HFFc6 (cell line): ENCODE measurements at regions not wholly inside any gene's neighbourhood (a gene's known extent, or its start where the extent isn't known, plus 50 kb on each side); places are given as distances from the start of the nearest gene placed in this dataset.

Experiments used
- DNase-seq: peaks from one replicate; pipeline ENCODE4 v3.0.0-alpha.2; 2018
- H3K27ac Mint-ChIP-seq: 2 replicates; pipeline ENCODE4 v1.8.0; 2020; ENCODE audit warnings: mild to moderate bottlenecking, mixed read lengths
- H3K27me3 Mint-ChIP-seq: 2 replicates; pipeline ENCODE4 v1.8.0; 2021; ENCODE audit warnings: mild to moderate bottlenecking, moderate library complexity, mixed read lengths; ENCODE audit not compliant: insufficient read depth
- H3K36me3 Mint-ChIP-seq: 2 replicates; pipeline ENCODE4 v1.8.0; 2021; ENCODE audit warnings: low read depth, mixed read lengths
- H3K4me1 Mint-ChIP-seq: 2 replicates; pipeline ENCODE4 v1.8.0; 2020; ENCODE audit warnings: low read depth, mixed read lengths
- H3K4me3 Mint-ChIP-seq: 2 replicates; pipeline ENCODE4 v1.8.0; 2020; ENCODE audit warnings: mild to moderate bottlenecking, moderate library complexity, mixed read lengths
- H3K9me3 Mint-ChIP-seq: 2 replicates; pipeline ENCODE4 v1.8.0; 2020; ENCODE audit warnings: mild to moderate bottlenecking, mixed read lengths
- TF ChIP-seq, protein P1 (sequence below): fragments of 200-600 bp; sonication (generic); IDR thresholded peaks from 2 replicates; pipeline ENCODE4 v1.5.0; 2021; ENCODE audit warnings: antibody characterized with exemption, mild to moderate bottlenecking

GRCh38 chr9:81052846-81053245 is 636.5 kb downstream of the TLE1 start:
- TF ChIP-seq, protein P1, sequence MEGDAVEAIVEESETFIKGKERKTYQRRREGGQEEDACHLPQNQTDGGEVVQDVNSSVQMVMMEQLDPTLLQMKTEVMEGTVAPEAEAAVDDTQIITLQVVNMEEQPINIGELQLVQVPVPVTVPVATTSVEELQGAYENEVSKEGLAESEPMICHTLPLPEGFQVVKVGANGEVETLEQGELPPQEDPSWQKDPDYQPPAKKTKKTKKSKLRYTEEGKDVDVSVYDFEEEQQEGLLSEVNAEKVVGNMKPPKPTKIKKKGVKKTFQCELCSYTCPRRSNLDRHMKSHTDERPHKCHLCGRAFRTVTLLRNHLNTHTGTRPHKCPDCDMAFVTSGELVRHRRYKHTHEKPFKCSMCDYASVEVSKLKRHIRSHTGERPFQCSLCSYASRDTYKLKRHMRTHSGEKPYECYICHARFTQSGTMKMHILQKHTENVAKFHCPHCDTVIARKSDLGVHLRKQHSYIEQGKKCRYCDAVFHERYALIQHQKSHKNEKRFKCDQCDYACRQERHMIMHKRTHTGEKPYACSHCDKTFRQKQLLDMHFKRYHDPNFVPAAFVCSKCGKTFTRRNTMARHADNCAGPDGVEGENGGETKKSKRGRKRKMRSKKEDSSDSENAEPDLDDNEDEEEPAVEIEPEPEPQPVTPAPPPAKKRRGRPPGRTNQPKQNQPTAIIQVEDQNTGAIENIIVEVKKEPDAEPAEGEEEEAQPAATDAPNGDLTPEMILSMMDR = no peak
- no peak overlapping the region for H3K4me3 Mint-ChIP-seq
- no peaks in the 10 kb centered on the region for H3K36me3 Mint-ChIP-seq
- no peaks in the 10 kb centered on the region for H3K4me1 Mint-ChIP-seq
- no peak for DNase-seq
- no peaks in the 10 kb centered on the region for H3K9me3 Mint-ChIP-seq
- no peaks in the 10 kb centered on the region for H3K27me3 Mint-ChIP-seq
- H3K27ac Mint-ChIP-seq = no peak overlapping the region

DNA sequence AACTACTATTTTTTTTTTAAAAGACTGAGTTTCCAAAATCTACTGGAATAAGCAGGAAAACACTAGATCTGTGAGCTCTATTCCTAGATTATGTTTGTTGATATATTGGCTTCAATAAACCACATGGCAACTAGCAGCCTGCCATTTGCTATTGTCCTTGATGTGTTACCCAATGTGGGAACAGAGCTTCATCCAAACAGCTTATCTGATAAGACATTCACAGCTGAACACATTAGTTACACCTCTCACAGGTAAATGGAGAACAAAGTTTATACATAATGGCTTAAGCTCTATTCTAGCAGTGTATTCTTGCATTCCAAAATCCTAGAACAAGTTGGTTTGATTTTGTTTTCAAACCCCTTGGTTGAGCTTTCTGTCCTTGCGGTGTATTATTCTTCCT is 642.1 kb downstream of the TLE1 start:
- DNase-seq = no peak
- H3K27me3 Mint-ChIP-seq = no peaks in the 10 kb centered on the region; the same call in none of the 2 replicates
- no peaks in the 10 kb centered on the region for H3K9me3 Mint-ChIP-seq
- TF ChIP-seq, protein P1 = no peak
- no peaks in the 10 kb centered on the region for H3K36me3 Mint-ChIP-seq
- H3K4me3 Mint-ChIP-seq = no peak overlapping the region
- no peak overlapping the region for H3K27ac Mint-ChIP-seq
- no peaks in the 10 kb centered on the region for H3K4me1 Mint-ChIP-seq

DNA sequence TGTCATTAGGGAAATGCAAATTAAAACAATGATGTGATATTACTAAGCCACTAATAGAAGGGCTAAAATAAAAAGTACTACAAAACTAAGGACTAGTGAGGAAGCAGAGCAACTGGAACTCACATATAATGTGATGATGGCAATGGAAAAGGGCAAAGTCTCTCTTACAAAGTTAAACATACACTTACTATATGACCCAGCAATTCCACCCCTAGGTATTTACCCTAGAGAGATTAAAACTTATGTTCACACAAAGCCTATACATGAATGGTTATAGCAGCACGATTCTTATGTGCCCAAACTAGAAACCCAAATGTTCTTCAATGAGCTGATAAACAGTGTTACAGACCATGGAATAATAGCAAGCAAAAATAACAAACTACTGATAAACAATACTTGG is 643.7 kb downstream of the TLE1 start:
- no peaks in the 10 kb centered on the region for H3K4me1 Mint-ChIP-seq
- TF ChIP-seq, protein P1 = no peak
- no peaks in the 10 kb centered on the region; the same call in none of the 2 replicates for H3K27me3 Mint-ChIP-seq
- H3K27ac Mint-ChIP-seq = no peak overlapping the region
- H3K36me3 Mint-ChIP-seq = no peaks in the 10 kb centered on the region
- H3K9me3 Mint-ChIP-seq = no peaks in the 10 kb centered on the region
- no peak for DNase-seq
- no peak overlapping the region for H3K4me3 Mint-ChIP-seq

DNA sequence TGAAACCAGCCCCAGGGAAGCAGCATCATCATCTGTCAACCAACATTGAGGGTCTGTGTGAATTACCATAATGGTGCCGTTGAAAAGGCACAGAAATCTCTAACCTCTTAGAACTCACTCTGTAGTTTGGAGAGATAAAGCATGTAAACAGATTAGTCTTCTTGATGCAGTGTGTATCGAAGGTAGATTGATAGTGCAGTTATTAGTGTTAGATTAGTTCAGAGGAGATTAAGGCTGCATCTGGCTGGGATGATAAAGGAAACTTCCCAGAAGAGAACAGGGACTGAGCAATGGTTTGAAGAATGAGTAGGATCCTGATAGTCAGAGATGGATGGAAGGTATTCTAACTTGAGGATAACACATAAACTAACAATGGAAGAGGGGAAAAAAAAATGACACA is 651.5 kb downstream of the TLE1 start:
- H3K27ac Mint-ChIP-seq = no peak overlapping the region
- H3K27me3 Mint-ChIP-seq = peaks cover 7% of the 10 kb centered on the region; the same call in 1 of the 2 replicates
- no peaks in the 10 kb centered on the region for H3K36me3 Mint-ChIP-seq
- H3K4me1 Mint-ChIP-seq = peaks cover 27% of the 10 kb centered on the region
- H3K9me3 Mint-ChIP-seq = no peaks in the 10 kb centered on the region
- no peak overlapping the region for H3K4me3 Mint-ChIP-seq
- no peak for DNase-seq
- TF ChIP-seq, protein P1 = no peak

DNA sequence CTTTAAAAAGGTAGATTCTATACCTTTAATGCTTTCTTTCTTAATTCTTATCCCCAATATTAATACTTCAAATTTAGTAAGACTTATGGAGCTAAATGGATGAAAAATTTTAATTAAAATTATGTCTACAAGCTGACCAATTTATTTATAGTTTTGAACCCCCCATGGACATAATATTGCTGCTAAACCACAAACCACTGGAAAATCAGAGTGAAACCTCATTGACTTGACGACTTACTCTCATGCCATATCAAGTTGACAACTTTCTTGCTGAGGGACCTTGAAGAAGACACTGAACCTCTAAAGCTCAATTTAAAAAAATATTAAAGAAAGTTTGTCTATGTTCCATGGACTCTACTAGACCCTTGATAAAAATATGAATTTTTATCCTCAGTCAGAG is 653.7 kb downstream of the TLE1 start:
- H3K27ac Mint-ChIP-seq = no peak overlapping the region
- no peak for DNase-seq
- no peak overlapping the region for H3K4me3 Mint-ChIP-seq
- peaks cover 7% of the 10 kb centered on the region; the same call in 1 of the 2 replicates for H3K27me3 Mint-ChIP-seq
- H3K4me1 Mint-ChIP-seq = peaks cover 43% of the 10 kb centered on the region
- TF ChIP-seq, protein P1 = no peak
- H3K36me3 Mint-ChIP-seq = no peaks in the 10 kb centered on the region
- no peaks in the 10 kb centered on the region for H3K9me3 Mint-ChIP-seq

DNA sequence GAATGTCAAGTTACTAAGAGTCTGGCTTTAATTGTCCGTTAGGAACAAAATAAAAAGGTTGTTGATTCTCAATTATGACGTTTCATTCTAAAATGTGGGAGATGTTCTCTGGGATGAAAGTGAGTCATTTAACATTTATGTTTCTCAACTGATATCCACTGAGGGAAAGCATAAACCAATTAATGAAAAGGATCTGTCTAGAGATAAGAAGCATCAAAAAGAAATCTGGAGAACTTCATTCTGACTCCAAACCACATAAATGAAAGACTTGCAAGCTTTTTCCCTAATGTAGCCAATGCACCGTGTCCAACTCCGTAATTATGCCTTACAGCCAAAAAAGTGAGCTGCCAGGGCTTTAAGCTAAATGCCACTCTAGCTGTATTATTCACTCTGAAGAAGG is 654.2 kb downstream of the TLE1 start:
- TF ChIP-seq, protein P1 = no peak
- Mint-ChIP-seq H3K27me3 (peaks cover 7% of the 10 kb centered on the region; the same call in 1 of the 2 replicates), H3K36me3 (no peaks in the 10 kb centered on the region), H3K9me3 (no peaks in the 10 kb centered on the region), H3K4me3 (no peak overlapping the region), H3K27ac (no peak overlapping the region), H3K4me1 (peaks cover 43% of the 10 kb centered on the region)
- peak; percentile 52 for DNase-seq
